Urothelium cell line (cell line): ENCODE measurements at regions not wholly inside any gene's neighbourhood (a gene's known extent, or its start where the extent isn't known, plus 50 kb on each side); places are given as distances from the start of the nearest gene placed in this dataset.

ENCODE experiments used
- DNase-seq: peaks from one replicate; pipeline ENCODE4 v3.0.0; 2011; ENCODE audit warnings: low spot score, mixed read lengths
- FAIRE-seq: peaks from 2 replicates; lab custom pipeline; 2011; peaks lifted over from hg19 to GRCh38; lab: Jason Lieb, UNC

DNA sequence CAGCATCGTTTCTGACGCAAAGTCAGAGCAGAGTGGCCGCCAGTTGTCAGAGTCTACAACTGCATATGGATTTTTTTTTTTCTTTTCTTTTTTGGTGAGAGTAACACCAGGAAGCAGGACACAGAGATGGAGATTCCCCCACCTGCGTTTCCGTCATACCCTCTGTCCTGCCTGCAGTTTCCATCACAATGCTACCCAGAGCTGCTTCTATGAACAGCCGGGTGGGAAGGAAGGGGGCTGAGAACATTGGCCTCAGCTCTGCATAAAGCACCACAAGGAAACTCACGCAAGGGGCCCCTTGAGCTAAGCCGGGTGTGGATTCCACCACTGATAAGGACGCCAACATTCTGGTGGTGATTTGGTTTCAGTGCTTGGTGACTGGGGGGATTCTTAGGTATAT lies 183.5 kb upstream of the AFDN start:
- DNase-seq (no peak), FAIRE-seq (no peak)

DNA sequence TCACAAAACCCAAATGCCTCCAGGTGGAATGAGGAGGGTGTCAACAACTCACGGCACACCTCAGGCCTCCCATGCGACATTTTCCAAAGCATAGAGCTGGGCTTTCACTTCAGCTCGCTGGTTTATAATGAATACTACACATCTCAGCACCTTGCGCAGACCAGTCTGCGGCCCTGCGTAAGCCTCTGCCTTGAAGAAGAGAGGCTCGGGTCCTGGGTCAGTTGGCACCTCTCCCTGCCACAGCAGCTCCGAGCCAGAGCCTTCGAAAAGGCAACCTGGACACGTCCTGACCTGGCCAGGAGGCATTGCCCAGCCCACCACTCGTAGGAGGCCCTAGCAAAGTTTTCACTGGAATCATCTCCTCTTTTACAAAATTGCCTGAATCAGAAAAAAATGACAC lies 183.0 kb upstream of the AFDN start:
- FAIRE-seq (no peak), DNase-seq (no peak)

DNA sequence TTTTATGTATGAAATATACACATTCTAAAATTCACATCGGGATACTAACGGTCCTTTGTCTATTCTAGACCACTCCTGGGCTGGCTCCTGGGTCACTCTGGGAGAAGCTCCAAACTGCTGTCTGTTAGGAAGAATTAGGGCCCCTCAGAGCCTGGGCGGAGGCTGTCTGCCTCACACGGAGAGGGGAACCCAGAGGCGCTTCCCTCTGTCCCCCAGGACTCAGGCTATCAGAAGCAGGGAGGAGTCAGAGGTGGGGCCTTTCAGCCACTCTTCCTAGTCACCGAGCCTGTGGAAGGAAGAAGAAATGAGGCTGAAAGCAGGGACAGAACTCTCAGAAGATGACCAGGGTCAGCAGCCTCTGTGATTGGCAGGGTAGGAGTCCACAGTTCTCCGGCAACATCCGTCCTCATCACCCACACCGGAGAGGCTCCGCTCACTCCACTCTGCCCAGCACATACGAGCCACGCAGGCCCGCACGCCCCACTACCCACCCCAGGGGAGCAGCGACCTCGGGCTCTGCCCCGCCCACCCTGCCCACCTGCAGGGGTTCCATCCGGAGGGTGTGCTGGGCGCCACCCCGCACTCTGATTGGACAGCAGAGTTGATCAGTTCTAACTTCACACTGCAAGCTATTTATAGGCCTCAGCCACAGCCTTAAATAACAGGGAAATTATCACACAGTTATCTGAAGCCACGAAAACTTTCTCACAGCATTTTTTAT lies 182.1 kb upstream of the AFDN start:
- FAIRE-seq (no peak), DNase-seq (no peak)

DNA sequence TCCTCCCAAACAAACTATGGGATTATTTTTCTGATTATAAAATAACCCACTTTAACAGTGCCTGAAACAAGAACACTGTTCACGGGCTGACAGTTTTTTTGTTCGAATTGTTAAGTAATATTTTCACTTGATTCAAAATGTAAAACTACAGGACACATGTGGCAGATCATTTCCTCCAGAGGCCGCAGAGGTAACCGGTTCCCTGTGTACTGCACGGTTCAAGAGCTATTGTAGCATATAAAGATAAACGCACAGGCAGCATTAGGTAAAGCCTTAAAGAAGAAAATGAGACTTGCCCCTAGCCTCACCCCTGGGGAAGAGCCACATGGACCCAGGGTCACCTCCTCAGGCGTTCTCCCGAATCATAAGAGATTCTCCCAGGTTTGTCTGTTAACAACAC lies 181.3 kb upstream of the AFDN start:
- FAIRE-seq (no peak), DNase-seq (no peak)

DNA sequence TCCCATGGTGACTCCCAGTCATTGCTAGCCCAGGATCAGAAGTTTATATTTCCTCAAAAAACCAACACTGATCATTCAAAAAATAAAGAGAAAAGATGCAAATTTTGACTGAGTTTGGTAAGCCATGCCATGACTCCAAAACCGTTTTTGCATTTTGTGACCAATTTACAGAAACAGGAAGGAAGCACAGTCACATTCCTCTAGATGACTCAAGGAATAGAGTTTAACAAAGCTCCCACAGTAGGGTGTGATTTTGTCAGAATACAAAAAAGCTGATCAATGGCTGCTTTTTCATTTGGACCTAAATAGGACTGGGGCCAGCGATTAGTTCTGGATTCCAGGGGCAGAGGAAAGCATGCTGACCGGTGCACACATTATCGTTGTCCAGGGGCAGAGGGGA lies 179.4 kb upstream of the AFDN start:
- DNase-seq, result no peak
- FAIRE-seq, result no peak

DNA sequence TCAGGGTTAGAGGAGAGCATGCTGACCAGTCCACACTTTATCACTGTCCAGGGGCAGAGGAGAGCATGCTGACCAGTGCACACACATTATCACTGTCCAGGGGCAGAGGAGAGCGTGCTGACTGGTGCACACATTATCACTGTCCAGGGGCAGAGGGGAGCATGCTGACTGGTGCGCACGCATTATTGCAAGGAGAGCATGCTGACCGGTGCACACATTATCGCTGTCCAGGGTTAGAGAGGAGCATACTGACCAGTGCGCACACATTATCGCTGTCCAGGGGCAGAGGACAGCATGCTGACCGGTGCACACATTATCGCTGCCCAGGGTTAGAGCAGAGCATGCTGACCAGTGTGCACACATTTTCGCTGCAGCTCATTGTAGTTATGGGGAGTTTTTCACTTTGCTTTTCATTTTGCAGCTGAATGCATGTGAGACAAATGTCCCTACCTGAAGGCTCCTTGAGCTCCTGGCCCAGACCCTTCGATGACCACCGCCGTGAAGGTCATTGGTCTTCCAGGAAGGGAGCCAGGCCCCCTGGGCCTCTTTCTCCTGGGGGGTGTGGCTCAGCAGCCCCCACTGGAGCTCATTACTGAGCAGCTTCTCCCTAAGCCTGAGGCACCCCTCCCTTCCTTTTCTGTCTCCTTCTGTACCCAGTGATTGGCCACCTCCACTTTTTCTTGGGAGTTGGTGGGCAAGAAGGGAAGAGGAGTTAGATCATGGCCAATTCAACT lies 178.8 kb upstream of the AFDN start:
- FAIRE-seq, result peak; percentile 20
- no peak for DNase-seq

DNA sequence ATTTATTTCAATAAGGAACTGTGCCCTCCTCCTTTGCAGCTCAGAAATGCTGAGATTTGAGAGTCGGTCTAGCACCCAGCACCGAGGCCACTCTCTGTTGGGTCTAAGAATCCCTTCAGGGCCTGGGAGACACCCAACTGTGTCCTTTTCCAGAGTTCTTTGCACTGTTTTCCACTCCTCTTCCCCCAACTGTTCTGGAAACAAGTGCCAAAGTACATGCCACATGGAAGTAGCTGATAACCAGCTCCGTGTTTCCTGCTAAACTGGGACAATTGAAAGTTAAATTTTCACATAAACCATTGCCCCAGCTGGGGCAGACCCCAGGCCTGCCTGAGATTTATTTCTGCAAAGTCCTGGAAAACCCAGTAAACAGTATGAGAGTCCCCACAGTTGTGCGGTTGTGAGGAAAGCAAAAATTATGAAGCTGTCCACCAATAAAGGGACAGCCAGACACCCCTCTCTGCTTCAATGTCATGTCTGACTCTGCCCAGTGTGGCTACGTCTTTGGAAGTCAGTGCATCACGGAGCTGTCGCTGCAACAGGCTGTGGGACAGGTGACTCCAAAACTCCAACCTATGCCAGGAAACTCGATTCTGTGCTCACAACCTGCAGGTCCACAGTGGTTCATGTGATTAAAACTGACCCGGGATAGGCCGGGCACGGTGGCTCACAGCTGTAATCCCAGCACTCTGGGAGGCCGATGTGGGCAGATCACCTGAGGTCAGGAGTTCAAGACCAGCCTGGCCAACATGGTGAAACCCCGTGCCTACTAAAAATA lies 178.0 kb upstream of the AFDN start:
- no peak for FAIRE-seq

DNA sequence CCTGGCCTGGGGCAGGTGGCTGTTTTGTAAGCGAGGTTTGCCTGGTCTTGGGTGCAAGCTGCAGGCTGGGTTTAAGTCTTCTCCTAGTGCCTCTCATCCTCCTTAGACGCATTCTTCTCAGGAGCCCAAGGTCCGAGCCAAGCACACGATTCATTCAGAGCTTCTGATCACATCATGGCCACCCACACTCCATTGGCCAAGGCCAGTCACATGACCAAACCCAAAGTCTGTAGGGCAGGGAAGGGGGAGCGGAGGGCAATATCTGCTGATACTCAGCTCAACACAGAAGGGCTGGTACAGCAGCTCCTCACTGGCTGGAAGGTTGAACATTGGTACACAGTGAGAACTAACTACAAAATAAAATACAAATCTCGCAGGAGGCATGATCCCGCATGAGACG lies 177.2 kb upstream of the AFDN start:
- FAIRE-seq, result no peak
- no peak for DNase-seq

More for the DNA sequence above, 178.0 kb upstream of the AFDN start:
- DNase-seq, result no peak

DNA sequence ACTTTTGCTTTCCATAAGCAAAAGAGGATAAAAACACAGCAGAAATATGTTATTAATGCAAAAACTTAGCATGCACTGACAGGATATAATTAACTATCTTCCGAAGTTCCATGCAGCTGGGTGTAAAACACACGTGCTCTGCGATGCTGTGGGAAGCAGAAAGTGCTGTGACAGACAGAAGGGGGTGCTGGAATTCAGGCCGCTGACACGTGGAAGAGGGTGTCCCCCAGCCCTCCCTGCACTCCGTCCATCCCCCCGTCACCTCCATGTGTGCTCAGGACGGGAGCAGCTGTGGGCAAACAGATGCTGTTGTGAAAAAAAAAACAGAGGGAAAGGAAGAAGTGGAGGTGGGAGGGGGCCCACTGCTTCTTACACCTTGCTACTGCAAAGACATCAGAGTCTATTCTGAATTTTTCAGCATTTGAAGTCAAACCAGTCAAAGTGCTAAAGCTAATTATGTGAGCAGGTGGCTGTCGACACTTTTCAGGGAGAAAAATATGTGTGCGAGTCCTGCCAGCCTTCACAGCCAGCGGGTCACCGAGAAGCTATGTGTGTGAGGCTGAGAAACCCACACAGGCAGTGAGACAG lies 175.9 kb upstream of the AFDN start:
- DNase-seq, result no peak

DNA sequence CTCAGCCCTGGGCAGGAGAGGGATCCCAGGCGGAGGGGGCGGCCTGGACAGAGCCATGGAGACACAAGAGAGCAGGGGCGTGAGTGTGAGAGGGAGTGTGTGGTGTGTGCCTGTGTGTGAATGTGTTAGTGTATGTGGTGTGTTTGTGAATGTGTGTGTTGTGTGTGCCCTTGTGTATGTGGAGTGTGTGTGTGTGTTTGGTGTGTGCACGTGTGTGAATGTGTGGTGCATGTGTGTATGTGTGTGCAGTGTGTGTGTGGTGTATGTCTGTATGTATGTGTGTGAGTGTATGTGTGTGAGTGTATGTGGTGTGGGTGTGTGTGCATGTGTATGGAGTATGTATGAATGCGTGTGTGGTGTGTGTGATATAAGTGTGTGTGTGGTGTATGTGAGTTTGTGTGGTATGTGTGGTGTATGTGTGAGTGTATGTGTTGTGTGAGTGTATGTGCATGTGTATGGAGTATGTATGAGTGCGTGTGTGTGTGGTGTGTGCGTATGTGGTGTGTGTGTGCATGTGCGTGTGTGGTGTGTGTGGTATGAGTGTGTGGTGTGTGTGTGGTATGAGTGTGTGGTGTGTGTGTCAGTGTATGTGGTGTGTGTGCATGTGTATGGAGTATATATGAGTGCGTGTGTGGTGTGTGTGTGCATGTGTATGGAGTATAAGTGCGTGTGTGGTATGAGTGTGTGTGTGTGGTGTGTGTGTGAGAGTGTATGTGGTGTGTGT lies 175.2 kb upstream of the AFDN start:
- FAIRE-seq (peak; percentile 100), DNase-seq (no peak)

More for the DNA sequence above, 175.9 kb upstream of the AFDN start:
- FAIRE-seq, result no peak

DNA sequence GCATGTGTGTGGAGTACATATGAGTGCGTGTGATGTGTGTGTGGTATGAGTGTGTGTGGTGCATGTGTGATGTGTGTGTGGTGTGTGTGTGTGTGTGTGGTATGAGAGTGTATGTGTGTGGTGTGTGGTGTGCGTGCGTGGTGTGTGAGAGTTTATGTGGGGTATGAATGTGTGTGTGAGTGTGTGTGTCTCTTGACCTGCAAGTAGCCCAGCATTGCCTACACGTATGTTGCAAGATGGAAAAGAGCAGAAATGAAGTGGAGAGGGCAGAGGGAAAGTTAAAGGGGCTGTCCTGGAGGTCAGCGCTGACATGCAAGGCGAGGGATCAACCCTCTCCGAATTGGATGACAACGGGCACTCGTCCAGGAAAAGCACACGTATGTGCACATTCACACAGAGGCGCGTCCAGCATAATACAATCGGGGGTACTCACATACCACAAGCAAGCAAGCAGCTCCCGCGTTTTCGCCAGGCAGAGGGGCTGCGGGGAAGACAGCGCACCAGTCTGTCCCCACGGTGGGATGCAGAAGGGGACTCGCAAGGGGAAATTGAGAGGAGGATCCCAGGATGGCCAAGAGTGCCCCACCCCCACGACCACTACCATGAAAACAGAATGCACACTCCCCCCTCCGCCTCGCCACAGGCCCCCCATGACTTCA lies 174.5 kb upstream of the AFDN start:
- DNase-seq (no peak), FAIRE-seq (no peak)

DNA sequence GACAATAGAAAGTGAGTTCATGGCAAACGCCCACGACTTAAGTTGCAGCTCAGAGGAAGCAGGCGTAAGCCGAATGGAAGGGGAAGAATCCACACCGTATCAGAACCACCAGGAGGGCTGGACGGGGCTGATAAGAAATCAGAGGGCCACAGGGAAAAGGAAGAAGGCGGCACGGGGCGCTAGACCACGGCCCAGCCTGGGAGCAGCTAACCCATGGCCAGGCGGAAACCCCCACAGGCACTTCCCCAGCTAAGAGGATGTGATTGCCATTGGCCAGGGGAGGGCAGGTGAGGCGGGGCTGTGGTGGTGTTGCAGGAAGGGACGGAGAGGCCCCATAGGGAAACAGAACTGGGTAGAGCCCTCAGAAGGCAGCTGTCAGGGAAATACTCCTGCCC lies 174.0 kb upstream of the AFDN start:
- no peak for DNase-seq
- no peak for FAIRE-seq

DNA sequence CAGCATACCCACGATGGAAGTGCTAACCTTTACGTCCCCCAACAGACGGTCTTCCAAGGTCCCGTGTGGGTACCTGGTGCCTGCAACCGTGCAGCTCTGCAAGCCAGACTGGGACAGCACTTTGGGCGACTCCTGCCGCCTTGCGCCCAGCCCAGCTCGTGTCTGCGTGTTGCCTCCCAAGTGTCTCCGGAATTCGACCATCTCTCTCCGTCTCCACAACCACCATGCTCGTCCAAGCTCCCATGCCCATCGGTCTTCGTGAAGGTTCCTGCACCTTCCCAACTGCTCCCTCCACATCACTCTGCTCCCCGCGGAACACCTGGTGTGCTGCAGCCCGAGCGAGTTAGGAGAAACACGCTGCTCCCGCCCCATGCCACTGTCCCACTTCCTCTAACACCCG lies 173.2 kb upstream of the AFDN start:
- DNase-seq, result no peak
- no peak for FAIRE-seq

DNA sequence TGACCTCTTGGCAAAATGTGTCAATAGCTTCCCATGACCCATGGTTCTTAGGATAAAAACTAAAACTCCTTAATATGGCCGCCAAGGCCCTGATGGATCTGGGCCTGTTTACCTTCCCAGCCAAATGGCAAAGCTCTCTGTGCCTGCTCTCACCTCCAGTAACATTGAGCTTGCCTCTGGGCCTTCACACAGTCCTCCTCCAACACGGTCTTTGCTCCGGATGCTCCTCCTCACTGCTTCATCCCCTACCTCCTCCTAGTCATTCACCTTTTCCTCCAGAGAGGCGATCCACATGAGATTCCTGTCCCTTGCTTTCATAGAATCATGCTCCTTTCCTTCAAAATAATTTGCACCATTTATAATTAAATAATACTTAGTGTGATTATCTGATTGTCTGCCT lies 172.3 kb upstream of the AFDN start:
- FAIRE-seq (no peak), DNase-seq (no peak)

DNA sequence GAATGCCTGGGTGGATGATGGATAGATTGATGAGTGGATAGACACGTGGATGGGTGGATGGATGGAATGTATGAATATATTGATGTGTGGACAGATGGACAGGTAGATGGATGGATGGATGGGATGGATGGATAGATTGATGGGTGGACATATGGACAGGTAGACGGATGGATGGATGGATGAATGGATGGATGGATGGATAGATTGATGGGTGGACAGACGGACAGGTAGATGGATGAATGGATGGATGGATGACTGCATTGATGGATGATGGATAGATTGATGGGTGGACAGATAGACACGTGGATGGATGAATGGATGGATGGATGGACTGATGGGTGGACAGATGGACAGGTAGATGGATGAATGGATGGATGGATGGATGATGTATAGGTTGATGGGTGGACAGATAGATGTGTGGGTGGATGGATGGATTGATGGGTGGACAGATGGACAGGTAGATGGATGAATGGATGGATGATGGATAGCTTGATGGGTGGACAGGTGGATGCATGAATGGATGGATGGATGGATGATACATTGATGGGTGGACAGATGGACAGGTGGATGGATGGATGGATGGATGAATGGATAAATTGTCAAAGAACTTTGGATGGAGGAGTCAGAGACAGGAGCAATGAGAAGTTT lies 171.4 kb upstream of the AFDN start:
- FAIRE-seq (peak; percentile 85), DNase-seq (no peak)

DNA sequence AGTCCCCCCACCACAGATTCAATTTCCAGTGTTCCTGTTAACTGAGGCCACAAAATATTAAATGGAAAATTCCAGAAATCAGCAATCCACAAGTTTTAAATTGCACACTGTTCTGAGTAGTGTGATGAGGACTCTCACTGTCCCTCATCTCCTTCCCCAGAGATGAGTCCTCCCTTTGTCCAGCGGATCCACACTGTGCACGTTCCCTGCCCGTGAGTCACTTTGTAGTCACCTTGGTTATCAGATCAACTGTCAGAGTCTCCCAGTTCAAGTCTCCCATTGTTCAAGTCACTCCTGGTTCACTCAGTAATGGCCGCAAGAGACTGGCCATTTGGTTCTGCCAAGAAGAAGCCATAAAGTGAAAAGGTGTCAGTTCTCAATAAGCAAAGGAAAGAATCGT lies 168.6 kb upstream of the AFDN start:
- FAIRE-seq, result no peak
- DNase-seq, result no peak

DNA sequence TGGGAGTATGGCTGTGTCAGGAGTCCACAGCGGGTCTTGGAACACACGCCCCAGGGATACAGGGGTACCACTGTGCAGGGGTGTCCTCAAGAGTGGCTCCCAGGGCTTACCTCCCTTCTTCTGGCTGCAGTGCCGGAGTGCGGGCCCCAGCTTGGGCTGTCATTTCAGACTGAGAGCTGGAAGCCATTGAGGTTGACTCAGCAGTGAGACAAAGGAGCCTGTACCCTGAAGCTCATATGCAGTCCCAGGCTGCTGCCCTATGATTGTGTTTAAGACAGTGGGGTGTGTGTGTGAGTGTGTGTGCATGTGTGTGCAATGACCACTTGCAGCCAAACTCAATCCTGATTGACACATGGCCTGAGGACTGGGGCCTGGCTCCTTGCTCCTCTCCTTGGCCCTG lies 167.7 kb upstream of the AFDN start:
- FAIRE-seq (no peak), DNase-seq (no peak)

DNA sequence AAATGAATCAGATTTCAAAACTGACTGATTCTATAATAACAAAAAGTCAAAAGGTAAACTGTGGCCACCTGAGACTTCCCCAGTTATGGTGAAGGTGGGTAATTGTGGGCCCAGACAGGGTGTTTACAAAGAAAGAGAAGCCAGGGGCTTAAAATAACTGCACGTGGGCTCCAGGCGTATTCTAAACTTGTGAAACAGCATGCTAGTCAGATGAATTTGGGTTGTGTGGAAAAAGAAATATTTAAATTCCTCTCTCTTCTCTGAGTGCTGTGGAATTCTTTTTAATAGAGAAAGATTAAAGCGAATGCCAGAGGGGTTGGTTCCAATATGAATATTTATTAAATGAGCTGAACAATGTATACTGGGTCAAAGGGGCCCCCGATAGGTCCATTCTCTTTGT lies 166.3 kb upstream of the AFDN start:
- DNase-seq (no peak), FAIRE-seq (no peak)

DNA sequence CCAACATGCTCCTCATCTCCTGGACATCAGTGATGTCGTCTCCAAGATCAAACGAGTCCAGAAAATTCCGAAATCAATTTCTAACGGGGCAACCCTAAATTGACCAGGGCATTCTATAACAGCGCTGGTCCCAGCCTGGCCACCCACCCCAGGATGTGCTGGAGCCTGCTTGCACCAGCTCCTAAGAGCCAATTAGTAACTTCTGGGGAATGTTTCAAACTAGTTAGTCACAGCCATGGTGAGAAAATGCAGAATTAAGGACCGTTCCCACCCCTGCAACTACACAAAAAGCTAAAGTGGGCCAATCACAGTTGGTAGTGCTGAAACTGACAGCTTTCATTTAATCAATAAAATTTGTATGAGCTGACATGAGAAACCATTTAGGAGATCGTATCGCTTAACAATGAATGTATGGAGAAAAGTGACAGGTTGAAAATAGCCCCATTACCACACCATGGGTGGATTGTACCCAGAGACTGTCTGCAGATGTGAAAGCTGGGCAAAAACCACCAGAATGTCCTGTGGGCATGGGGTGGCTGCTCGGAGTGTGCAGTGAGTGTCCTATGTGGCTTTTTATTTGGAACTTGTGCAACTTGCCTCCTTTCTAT lies 165.7 kb upstream of the AFDN start:
- no peak for FAIRE-seq
- no peak for DNase-seq
